Brain pericyte (primary cell): ENCODE measurements at regions not wholly inside any gene's neighbourhood (a gene's known extent, or its start where the extent isn't known, plus 50 kb on each side); places are given as distances from the start of the nearest gene placed in this dataset.

ENCODE experiments used
- DNase-seq: peaks from one replicate; pipeline ENCODE4 v3.0.0-alpha.2; 2012; ENCODE audit warnings: low read depth, low spot score

DNA sequence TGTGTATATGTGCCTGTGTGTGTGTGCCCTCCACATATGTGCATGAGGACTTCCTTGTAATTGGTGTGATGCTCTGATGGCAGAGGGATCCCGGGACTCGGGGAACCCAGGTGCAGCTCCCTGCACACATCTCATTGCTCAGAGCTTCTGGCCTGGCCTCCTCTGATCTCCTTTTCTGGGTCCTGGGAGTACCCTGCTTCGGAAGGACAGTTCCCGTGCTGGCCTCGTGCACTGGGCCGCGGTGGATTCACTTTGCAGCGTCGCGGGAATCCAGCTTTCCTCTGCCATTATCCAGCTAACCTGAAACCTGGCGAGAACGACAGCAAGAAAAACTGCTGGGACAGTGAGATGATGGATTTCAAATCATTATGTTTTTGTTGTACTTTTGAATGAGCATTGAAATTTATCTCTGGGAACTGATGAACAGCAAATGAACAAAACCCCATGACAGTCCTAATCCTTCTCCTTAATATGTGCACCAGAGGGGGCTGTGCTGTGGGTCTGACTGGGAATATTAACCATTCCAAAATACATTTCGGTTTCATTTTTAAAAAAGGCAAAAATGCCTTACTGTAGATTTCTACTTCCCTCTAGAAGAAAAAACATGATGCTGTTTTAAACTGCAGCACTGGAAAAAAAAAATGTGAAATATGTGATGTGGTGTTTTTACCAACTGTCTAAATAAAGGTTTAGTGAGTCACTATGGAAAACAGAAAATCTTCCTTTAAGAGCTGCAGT, 78.2 kb downstream of the PTGR3 start:
- DNase-seq, result peak; percentile 5

DNA sequence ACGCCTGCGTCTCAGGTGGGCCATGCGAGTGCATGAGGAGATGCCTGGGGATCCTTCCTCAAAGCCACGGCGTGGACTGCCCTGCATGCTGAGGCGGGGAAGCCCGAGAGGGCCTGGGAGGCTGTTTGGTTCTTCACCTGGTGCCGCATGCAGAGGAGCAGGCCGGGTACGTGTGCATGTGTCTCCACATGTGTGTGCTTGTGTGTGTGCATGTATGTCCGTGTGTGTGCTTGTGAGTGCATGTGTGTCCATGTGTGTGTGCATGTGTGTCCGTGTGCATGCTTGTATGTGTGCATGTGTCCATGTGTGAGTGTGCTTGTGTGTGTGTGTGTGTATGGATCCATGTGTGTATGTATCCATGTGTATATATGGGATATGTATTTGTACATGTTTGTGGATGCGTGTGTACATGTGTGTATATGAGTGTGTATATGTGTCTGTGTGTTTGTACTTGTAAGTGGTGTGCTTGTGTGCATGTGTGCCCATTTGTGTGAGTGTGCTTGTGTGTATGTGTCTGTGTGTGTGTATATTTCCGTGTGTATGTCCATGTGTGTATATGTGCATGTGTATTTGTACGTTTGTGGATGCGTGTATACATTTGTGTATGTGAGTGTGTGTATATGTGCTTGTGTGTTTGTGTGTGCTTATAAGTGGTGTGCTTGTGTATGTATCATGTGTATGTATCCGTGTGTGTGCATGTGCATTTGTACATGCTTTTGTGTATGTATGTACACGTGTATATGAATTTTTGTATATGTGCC, 79.0 kb downstream of the PTGR3 start:
- no peak for DNase-seq

- DNase-seq, result no peak
These were observed 79.8 kb downstream of the PTGR3 start for GRCh38 chr18:75128911-75129716.

- no peak for DNase-seq
These were observed 80.8 kb downstream of the PTGR3 start for GRCh38 chr18:75128051-75128605.

DNA sequence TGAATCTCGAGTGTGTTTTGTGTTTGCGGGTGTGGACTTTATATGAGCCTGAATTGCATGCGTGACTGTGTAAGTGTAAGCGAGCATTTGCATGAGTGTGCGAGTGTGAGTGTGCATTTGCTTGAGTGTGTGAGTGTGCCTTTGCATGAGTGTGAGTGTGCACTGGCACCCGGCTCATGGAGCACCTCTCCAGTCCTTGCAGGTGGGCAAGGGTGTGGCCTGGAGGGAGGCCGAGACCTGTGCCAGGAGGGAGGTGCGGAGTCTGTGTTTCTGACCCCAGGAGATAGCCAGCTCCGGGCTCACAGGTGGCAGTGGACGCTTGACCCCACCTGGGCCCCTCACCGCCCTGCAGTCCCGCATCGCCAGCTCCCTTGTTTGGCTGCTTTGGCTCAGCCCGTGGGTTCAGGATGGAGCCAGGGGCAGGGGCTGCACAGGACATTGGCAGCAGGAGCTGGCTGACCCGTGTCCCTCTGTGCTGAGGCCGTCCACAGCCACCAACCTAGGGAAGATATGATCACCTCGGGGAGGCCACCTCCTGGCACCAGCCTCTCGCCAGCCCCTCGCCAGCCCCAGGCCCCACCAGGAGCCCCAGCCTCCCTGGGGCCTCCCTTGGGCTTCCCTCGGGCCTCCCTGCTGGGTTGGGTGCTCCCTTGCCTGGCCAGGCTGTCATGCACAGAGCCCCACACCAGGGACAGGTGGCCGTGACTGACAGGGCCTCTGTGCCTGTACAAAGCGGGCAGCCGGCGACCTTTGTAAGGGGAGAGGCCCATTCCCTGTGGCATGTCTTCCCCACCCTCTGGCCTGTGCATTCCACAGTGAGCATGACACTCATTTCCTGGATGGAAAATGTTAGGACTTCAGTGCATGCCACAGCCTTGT, 81.6 kb downstream of the PTGR3 start:
- DNase-seq, result no peak

- DNase-seq, result no peak
These were observed 83.3 kb downstream of the PTGR3 start for GRCh38 chr18:75125382-75126331.

- DNase-seq, result no peak
These were observed 84.0 kb downstream of the PTGR3 start for GRCh38 chr18:75124991-75125381.

- no peak for DNase-seq
These were observed 84.4 kb downstream of the PTGR3 start for GRCh38 chr18:75124551-75124950.

DNA sequence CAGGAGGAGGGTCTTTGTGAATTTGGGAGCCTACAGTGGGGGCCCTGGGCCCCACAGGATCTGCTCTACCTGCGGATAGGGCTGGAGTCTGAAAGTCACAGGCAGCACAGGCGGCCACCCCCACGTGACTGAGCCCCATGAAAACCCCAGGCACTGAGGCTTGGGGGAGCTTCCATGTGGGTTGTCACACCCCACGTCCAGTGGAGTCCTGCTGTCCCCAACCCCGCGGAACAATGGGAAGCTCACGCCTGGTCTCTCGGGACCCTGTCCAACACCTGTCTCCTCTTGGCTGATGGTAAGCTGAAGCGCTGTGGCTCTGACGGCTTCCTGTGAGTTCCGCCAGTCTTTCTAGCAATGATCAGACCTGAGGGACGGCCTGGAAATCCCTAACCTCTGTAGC, 85.8 kb downstream of the PTGR3 start:
- DNase-seq, result no peak

- no peak for DNase-seq
These were observed 86.5 kb downstream of the PTGR3 start for GRCh38 chr18:75122334-75122958.

DNA sequence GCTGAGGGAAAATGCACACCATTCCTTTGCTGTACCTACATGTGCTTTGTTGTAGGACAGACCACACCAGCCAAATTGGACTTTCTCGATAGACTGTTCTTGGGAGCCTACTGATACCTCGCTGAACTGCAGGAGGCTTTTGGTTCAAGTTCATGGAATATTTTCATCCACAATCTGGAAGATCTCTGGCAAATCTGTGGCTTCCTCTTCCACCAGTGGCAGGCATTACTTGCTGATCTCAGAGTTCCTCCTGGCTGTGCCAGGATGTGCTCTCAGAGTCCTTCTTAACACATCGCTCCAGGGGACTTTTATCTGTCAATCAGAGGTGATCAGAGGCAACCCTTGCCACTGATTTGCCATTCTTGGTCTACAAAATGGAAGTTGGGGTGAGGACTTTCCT, 87.7 kb downstream of the PTGR3 start:
- no peak for DNase-seq

GRCh38 chr18:75120521-75120920, 88.4 kb downstream of the PTGR3 start:
- DNase-seq, result no peak

DNA sequence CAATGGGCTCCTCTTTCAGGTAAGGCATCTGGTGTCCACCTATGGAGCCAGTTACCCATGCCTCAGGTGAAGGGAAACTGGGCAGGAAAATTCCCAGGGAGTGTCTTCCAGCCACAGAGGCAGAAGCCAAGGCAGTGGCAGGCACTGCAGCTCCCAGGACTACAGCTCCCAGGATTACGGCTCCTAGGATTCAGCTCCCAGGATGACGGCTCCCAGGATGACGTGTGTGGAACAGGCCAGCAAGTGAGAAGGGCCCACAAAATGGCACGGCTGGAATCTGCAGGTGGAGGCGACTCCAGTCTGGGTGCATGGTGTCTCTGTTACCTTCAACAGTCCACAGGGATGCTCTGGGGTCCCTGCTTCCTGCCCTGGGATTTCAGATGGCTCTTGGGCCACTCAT, 92.1 kb downstream of the PTGR3 start:
- no peak for DNase-seq

- no peak for DNase-seq
These were observed 92.8 kb downstream of the PTGR3 start for GRCh38 chr18:75116165-75116564.

- no peak for DNase-seq
These were observed 93.4 kb downstream of the PTGR3 start for GRCh38 chr18:75115514-75115913.
